Caco-2 (cell line): ENCODE measurements at regions not wholly inside any gene's neighbourhood (a gene's known extent, or its start where the extent isn't known, plus 50 kb on each side); places are given as distances from the start of the nearest gene placed in this dataset.

Source experiments
- BruUV-seq: library from RNA; stranded (reverse); fragments of 400-500 nt; replicated peaks from 2 replicates; lab custom pipeline; 2021; lab: Mats Ljungman, UMichigan
- CTCF ChIA-PET: fragments of 300-600 bp; sonication (Branson Sonifier 250); formaldehyde crosslinking; loops from one replicate; lab custom pipeline; 2022; ENCODE audit warnings: antibody characterized with exemption; lab: Charles Lee
- POLR2A ChIA-PET: fragments of 300-600 bp; sonication (Branson Sonifier 250); formaldehyde crosslinking; loops from one replicate; lab custom pipeline; 2022; ENCODE audit warnings: antibody characterized with exemption; lab: Charles Lee
- DNase-seq, 2 experiments: peaks; one replicate each; pipeline versions ENCODE4 v3.0.0 to v3.0.0-alpha.2; 2020 to 2022
- H3K27me3 ChIP-seq: replicated peaks from 2 replicates; pipeline ENCODE4 v1.6.0; 2011; ENCODE audit warnings: low read length; ENCODE audit not compliant: control insufficient read depth, insufficient read depth
- H3K36me3 ChIP-seq: 2 replicates; pipeline ENCODE4 v1.5.1; 2011; ENCODE audit warnings: low read length; ENCODE audit not compliant: control insufficient read depth, insufficient read depth
- H3K4me1 ChIP-seq: fragments of 250-450 bp; sonication (Bioruptor Pico); 2 replicates; pipeline ENCODE4 v1.5.1; 2020; ENCODE audit warnings: mild to moderate bottlenecking
- H3K4me3 ChIP-seq: 2 replicates; pipeline ENCODE4 v1.5.1; 2011; ENCODE audit warnings: low read depth, mild to moderate bottlenecking, control low read depth, low read length
- H3K9me3 ChIP-seq: fragments of 250-450 bp; sonication (Bioruptor Pico); 2 replicates; pipeline ENCODE4 v1.5.1; 2020; ENCODE audit warnings: mild to moderate bottlenecking, moderate library complexity
- H3K27ac Mint-ChIP-seq: one replicate; pipeline ENCODE4 v1.8.0; 2022; ENCODE audit warnings: mixed read lengths; ENCODE audit not compliant: unreplicated experiment
- H3K27me3 Mint-ChIP-seq: one replicate; pipeline ENCODE4 v1.8.0; 2022; ENCODE audit warnings: mixed read lengths; ENCODE audit not compliant: insufficient read depth, unreplicated experiment
- H3K36me3 Mint-ChIP-seq: one replicate; pipeline ENCODE4 v1.8.0; 2022; ENCODE audit warnings: mild to moderate bottlenecking, mixed read lengths; ENCODE audit not compliant: insufficient read depth, unreplicated experiment
- H3K4me1 Mint-ChIP-seq: one replicate; pipeline ENCODE4 v1.8.0; 2022; ENCODE audit warnings: low read depth, mixed read lengths; ENCODE audit not compliant: unreplicated experiment
- H3K4me3 Mint-ChIP-seq: one replicate; pipeline ENCODE4 v1.8.0; 2022; ENCODE audit warnings: mild to moderate bottlenecking, moderate library complexity, mixed read lengths; ENCODE audit not compliant: unreplicated experiment
- H3K9me3 Mint-ChIP-seq: one replicate; pipeline ENCODE4 v1.8.0; 2022; ENCODE audit warnings: mixed read lengths; ENCODE audit not compliant: unreplicated experiment
- intact Hi-C: fragments of 100-400 bp; cut with micrococcal nuclease; formaldehyde crosslinking; loops from one replicate; pipeline ENCODE4 v1.10.0; 2022; ENCODE audit not compliant: unreplicated experiment
- TF ChIP-seq, protein P1 (sequence below), 2 experiments: fragments of 200-600 bp in 1 of 2; IDR thresholded peaks; 1 replicate in 1 of 2; 2 replicates in 1 of 2; pipeline versions ENCODE4 v1.5.1 to v1.8.0; 2011 to 2022; ENCODE audit warnings: antibody characterized with exemption in 1 of 2, control low read depth in 1 of 2, inconsistent platforms in 1 of 2, low read depth in 1 of 2, low read length in 1 of 2, mild to moderate bottlenecking in 1 of 2, moderate library complexity in 1 of 2; ENCODE audit not compliant: insufficient read depth in 1 of 2, severe bottlenecking in 1 of 2, unreplicated experiment in 1 of 2

DNA sequence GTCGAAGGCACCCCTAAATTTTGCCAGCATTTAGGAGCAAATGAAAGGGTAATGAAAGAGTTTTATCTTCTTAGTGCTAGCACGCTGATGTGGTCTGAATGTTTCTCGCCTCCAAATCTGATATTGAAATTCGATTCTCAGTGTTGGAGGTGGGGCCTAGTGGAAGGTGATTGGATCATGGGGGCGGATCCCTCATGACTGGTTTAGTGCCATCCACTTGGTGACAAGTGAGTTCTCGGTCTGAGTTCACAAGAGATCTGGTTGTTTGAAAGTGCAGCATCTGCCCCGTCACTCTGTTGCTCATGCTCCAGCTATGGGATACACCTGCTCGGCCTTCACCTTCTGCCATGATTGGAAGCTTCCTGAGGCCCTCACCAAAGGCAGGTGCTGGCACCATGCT, 75.1 kb upstream of the ZBTB40 start:
- intact Hi-C loops, result no loop called here
- Mint-ChIP-seq H3K36me3 (no peaks in the 10 kb centered on the region), H3K4me1 (no peaks in the 10 kb centered on the region), H3K9me3 (peaks cover 14% of the 10 kb centered on the region), H3K27ac (no peak overlapping the region), H3K27me3 (no peaks in the 10 kb centered on the region), H3K4me3 (no peak overlapping the region)
- CTCF ChIA-PET, result no interaction called here
- no peak for DNase-seq
- no peaks in the 10 kb centered on the region for H3K36me3 ChIP-seq
- H3K9me3 ChIP-seq, result no peaks in the 10 kb centered on the region
- TF ChIP-seq, protein P1, sequence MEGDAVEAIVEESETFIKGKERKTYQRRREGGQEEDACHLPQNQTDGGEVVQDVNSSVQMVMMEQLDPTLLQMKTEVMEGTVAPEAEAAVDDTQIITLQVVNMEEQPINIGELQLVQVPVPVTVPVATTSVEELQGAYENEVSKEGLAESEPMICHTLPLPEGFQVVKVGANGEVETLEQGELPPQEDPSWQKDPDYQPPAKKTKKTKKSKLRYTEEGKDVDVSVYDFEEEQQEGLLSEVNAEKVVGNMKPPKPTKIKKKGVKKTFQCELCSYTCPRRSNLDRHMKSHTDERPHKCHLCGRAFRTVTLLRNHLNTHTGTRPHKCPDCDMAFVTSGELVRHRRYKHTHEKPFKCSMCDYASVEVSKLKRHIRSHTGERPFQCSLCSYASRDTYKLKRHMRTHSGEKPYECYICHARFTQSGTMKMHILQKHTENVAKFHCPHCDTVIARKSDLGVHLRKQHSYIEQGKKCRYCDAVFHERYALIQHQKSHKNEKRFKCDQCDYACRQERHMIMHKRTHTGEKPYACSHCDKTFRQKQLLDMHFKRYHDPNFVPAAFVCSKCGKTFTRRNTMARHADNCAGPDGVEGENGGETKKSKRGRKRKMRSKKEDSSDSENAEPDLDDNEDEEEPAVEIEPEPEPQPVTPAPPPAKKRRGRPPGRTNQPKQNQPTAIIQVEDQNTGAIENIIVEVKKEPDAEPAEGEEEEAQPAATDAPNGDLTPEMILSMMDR (IDR thresholded peaks at IDR 0.05; ENCODE audit: insufficient read depth in 1 of 2, low read depth in 1 of 2, low read length in 1 of 2, severe bottlenecking in 1 of 2, unreplicated experiment in 1 of 2), result no peak
- no peaks in the 10 kb centered on the region for H3K27me3 ChIP-seq
- BruUV-seq, result no TSS peak
- POLR2A ChIA-PET, result no interaction called here
- no peak overlapping the region for H3K4me3 ChIP-seq
- no peaks in the 10 kb centered on the region for H3K4me1 ChIP-seq

DNA sequence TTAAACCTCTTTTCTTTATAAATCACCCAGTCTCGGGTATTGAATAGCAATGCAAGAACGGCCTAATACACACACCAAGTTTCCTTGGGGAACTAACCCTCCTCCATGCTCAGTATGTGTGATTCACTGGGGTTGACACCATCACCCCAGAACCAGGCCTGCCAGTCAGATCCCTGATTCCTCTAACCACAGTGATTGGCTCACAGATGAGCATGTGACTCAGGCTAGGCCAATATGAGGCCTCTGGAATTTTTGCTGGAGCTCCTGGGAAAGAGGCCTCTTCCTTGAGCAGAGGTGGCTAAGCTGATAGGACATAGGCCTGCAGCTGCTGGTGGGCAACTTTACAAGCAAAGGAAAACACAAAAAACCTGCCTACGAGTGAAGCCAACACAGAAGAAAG, 74.7 kb upstream of the ZBTB40 start:
- intact Hi-C loops, result no loop called here
- ChIA-PET CTCF (no interaction called here), POLR2A (no interaction called here)
- Mint-ChIP-seq H3K9me3 (peaks cover 14% of the 10 kb centered on the region), H3K27ac (no peak overlapping the region), H3K27me3 (no peaks in the 10 kb centered on the region), H3K36me3 (no peaks in the 10 kb centered on the region), H3K4me3 (no peak overlapping the region), H3K4me1 (no peaks in the 10 kb centered on the region)
- no peak for DNase-seq
- Histone ChIP-seq H3K4me1 (no peaks in the 10 kb centered on the region), H3K9me3 (no peaks in the 10 kb centered on the region), H3K4me3 (no peak overlapping the region), H3K27me3 (no peaks in the 10 kb centered on the region), H3K36me3 (no peaks in the 10 kb centered on the region)
- BruUV-seq, result no TSS peak
- TF ChIP-seq, protein P1 (IDR thresholded peaks at IDR 0.05; ENCODE audit: insufficient read depth in 1 of 2, low read depth in 1 of 2, low read length in 1 of 2, severe bottlenecking in 1 of 2, unreplicated experiment in 1 of 2), result no peak

DNA sequence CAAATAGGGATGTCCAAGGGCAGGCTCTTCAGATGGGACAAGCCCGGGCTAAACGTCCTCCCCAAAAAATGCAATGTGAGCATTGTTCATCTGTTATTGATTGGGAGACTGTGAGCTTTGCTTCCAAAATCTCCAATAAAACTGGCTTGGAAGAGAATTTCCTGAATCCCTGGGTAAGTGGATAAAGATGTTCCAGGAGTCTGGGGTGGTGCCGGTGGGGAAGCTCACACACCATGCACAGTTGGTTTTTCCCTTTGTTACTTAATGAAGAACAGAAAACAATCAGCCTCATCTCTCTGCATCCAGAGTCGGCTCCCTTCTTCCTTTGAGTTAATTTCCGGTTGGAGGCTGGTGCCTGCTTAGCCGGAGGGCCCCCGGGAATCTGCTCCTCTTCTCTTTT, 72.1 kb upstream of the ZBTB40 start:
- BruUV-seq, result no TSS peak
- Histone ChIP-seq H3K4me3 (no peak overlapping the region), H3K27me3 (no peaks in the 10 kb centered on the region), H3K4me1 (no peaks in the 10 kb centered on the region), H3K36me3 (no peaks in the 10 kb centered on the region), H3K9me3 (no peaks in the 10 kb centered on the region)
- Mint-ChIP-seq H3K4me3 (no peak overlapping the region), H3K9me3 (no peaks in the 10 kb centered on the region), H3K27ac (no peak overlapping the region), H3K27me3 (no peaks in the 10 kb centered on the region), H3K36me3 (peaks cover 7% of the 10 kb centered on the region), H3K4me1 (no peaks in the 10 kb centered on the region)
- DNase-seq, result no peak
- TF ChIP-seq, protein P1 (IDR thresholded peaks at IDR 0.05; ENCODE audit: insufficient read depth in 1 of 2, low read depth in 1 of 2, low read length in 1 of 2, severe bottlenecking in 1 of 2, unreplicated experiment in 1 of 2), result no peak
- ChIA-PET POLR2A (no interaction called here), CTCF (no interaction called here)
- intact Hi-C loops, result no loop called here
